Mucosa of rectum (tissue), 2 donors: ENCODE measurements at regions not wholly inside any gene's neighbourhood (a gene's known extent, or its start where the extent isn't known, plus 50 kb on each side); places are given as distances from the start of the nearest gene placed in this dataset.

Experiments
- H3K27ac ChIP-seq, 2 donors: one replicate each; pipeline ENCODE4 v1.7.0; 2013; ENCODE audit warnings: inconsistent platforms in 2 of 2, low read depth in 2 of 2, low read length in 2 of 2
- H3K27me3 ChIP-seq, 2 donors: one replicate each; pipeline ENCODE4 v1.7.0; 2013; ENCODE audit warnings: low read length in 2 of 2; ENCODE audit not compliant: control insufficient read depth in 2 of 2, insufficient read depth in 2 of 2
- H3K36me3 ChIP-seq, 2 donors: one replicate each; pipeline ENCODE4 v1.7.0; 2013; ENCODE audit warnings: low read length in 2 of 2; ENCODE audit not compliant: control insufficient read depth in 2 of 2, insufficient read depth in 2 of 2
- H3K4me1 ChIP-seq, 2 donors: one replicate each; pipeline ENCODE4 v1.7.0; 2013; ENCODE audit warnings: low read length in 2 of 2, mild to moderate bottlenecking in 1 of 2; ENCODE audit not compliant: control insufficient read depth in 2 of 2, insufficient read depth in 2 of 2
- H3K4me3 ChIP-seq, 2 donors: one replicate each; pipeline ENCODE4 v1.7.0; 2013; ENCODE audit warnings: low read length in 2 of 2
- H3K9ac ChIP-seq, 2 donors: one replicate each; pipeline ENCODE4 v1.7.0; 2013; ENCODE audit warnings: low read length in 2 of 2, low read depth in 1 of 2, mild to moderate bottlenecking in 1 of 2
- H3K9me3 ChIP-seq, 2 donors: one replicate each; pipeline ENCODE4 v1.7.0; 2013; ENCODE audit warnings: low read length in 2 of 2; ENCODE audit not compliant: control insufficient read depth in 2 of 2
- donor health status: healthy.
- donor health status: Normal muscosa, but diverticular disease.

DNA sequence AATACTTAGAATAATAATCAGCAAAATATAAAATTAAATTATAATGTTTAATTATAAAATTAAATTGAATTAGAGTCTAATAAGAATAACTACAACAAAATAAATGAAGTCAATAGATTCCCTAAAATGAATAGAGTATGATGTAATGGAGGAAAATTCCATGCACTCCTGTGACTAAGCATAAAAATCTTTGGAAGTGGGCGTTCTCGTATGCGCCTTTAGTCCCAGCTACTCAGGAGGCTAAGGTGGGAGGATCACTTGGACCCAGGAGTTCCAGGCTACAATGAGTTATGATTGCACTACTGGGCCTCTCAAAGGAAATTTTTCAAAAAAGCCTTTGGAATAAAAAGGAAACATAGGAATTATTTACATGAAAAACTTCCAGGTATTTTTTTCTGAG, 955.4 kb upstream of the POU3F3 start:
- Histone ChIP-seq H3K9me3 (no peaks in the 10 kb centered on the region), H3K27ac (no peak overlapping the region), H3K36me3 (no peaks in the 10 kb centered on the region), H3K4me3 (no peak overlapping the region), H3K9ac (no peak overlapping the region), H3K4me1 (no peaks in the 10 kb centered on the region), H3K27me3 (no peaks in the 10 kb centered on the region)

DNA sequence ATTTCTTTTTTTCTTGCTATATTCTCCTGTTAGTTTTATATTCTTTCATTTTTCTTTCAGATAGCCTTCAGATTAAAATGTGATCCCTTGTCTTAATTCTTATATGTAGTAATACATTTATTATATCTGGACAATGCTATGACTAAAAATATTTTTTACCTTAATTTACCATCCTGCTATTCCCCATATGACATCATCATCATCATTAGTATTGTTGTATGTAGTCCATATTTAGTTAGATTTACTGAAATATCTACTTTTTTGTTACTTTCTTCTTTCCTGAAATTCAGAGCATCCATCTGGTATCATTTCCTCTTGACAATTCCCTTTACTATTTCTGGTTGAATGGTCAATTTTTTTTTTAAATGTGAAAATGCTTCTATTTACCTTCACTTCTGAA, 951.6 kb upstream of the POU3F3 start:
- Histone ChIP-seq H3K27me3 (no peaks in the 10 kb centered on the region), H3K36me3 (no peaks in the 10 kb centered on the region), H3K9me3 (no peaks in the 10 kb centered on the region), H3K4me1 (no peaks in the 10 kb centered on the region), H3K4me3 (no peak overlapping the region), H3K27ac (no peak overlapping the region), H3K9ac (no peak overlapping the region)

DNA sequence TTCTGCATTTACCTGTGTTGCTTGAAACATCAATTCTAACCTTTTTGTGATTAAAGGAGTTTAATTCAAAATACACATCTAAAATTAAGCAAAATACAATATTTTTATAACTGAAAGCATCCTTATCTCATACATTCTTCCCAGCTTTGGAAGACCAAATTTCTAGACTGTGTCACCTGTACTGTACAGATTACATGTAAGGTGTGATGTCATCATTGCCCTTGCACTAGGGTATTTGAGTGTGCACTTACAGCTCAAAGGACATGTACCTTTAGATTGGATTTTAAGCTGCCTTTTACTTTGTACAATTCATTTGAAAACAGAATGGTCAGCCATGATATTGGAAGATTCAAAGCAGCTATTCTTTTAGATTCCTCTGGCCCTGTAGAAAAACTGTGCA, 932.8 kb upstream of the POU3F3 start:
- Histone ChIP-seq H3K27me3 (no peaks in the 10 kb centered on the region), H3K27ac (no peak overlapping the region), H3K9ac (no peak overlapping the region), H3K4me3 (no peak overlapping the region), H3K36me3 (no peaks in the 10 kb centered on the region), H3K9me3 (no peaks in the 10 kb centered on the region), H3K4me1 (no peaks in the 10 kb centered on the region)

DNA sequence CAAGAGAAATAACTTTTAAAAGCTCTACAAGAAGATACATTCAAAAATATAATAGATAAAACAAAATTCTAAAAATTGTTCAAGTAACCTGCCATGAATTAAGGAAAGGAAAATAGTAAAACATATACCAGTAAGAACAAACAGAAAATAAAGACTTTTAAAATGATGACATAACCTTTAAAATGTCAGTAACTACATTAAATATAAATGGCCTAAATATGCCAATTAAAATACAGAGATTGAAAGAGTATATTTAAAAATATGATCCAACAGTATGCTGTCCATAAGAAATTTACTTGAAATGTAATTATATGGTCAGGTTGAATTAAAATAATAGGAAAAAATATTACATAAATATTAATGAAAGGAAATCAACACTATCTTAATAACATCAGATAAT, 911.7 kb upstream of the POU3F3 start:
- Histone ChIP-seq H3K27ac (no peak overlapping the region), H3K9ac (no peak overlapping the region), H3K27me3 (no peaks in the 10 kb centered on the region), H3K36me3 (no peaks in the 10 kb centered on the region), H3K9me3 (no peaks in the 10 kb centered on the region), H3K4me3 (no peak overlapping the region), H3K4me1 (no peaks in the 10 kb centered on the region)

DNA sequence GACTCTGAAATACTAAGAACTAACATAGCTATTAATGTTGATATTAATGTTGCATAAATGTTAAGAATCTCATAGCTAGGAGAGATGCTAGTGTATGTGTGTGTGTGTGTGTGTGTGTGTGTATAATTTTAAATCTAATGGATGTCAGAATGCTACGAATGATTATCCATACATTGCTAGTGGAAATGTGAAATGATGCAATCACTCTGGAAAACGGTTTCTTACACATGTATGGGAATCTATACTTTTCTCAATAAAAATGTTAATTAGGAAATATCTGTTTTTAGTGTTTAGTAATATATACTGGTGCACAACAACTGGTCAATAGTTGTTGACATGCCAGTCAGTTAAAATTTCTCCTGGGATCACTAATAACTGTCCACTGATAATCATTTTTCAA, 908.8 kb upstream of the POU3F3 start:
- Histone ChIP-seq H3K27me3 (no peaks in the 10 kb centered on the region), H3K4me1 (no peaks in the 10 kb centered on the region), H3K9ac (no peak overlapping the region), H3K36me3 (no peaks in the 10 kb centered on the region), H3K27ac (no peak overlapping the region), H3K9me3 (no peaks in the 10 kb centered on the region), H3K4me3 (no peak overlapping the region)

DNA sequence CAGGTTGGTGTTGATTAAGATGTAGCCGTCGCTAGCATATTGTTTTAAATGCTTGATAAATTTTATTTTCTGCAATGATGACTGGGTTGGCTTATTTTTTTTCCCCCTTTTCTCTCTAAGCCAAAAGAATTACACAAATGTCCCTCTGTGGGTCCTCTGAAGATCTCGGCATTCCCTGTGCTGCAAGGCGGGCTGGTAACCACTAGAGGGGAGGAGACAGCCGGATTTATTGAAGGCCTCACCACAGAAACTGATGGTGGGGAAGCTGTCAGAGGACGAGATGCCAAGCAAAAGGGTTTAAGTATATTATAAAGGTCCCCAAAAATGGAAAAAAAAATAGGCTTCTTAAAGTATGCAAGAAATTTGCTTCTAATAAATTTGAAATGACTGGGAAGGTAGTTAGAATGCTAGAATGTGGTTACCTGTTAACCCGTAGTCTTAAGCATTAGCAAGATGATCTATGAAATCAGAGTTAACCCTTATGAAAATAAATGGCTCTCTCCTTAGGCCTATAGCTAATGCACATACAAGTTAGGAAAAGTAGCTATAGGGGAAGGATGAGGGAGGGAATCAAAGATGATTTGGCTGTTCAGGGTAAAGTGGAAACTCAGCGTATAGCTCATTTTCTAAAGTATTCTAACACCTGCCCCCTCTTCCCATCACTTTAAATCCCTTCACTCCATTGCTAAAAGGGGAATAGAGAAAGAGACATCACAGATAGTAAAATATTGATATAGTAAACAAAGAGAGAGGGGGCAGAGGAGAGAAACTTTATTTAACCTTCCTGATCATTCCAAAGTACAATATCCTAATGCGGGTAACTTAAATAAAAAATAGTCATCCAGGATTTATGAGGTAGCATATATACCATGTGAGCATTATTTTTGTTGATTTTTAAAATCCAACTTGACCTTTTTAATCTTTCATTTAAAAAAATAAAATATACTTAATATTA, 894.5 kb upstream of the POU3F3 start:
- Histone ChIP-seq H3K27ac (no peak overlapping the region), H3K9me3 (no peaks in the 10 kb centered on the region), H3K9ac (no peak overlapping the region), H3K27me3 (no peaks in the 10 kb centered on the region), H3K4me3 (no peak overlapping the region), H3K36me3 (no peaks in the 10 kb centered on the region), H3K4me1 (no peaks in the 10 kb centered on the region)

DNA sequence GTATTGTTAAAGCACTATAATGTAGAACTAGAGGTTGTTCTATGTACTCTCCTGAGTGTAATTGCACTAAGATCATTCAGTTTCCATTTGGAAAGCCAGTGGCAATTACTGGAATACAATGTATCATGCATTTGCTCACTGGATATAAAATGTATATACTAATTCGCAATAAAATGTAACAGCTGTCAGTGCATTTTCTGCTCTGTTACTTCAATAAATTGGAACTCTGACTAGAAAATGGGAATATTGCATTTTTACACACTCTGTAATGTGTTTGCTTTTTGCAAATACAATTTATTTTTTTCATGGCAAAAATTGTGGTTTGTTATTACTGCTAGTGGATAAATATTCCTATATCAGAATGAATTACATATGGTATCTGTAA, 893.8 kb upstream of the POU3F3 start:
- Histone ChIP-seq H3K4me3 (no peak overlapping the region), H3K27ac (no peak overlapping the region), H3K9ac (no peak overlapping the region), H3K4me1 (no peaks in the 10 kb centered on the region), H3K9me3 (no peaks in the 10 kb centered on the region), H3K27me3 (no peaks in the 10 kb centered on the region), H3K36me3 (no peaks in the 10 kb centered on the region)

DNA sequence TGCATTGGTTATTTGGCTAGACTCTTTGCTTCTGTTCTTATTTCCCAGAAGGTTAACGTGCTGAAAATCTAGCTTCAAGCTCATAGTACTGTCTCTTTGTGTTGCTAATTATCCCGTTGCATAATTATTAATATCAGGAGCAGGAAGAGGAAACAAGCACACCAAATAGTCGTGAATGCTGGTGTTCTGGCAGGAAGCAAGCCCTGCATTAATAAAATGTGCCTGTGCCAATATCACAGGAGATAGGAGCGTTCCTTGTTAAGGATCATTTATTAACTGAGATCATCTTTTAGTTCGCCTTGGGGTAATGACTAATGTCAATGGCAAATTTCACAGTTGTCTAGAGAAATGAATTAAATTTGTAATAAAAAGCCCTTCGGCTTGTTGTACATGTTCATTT, 893.0 kb upstream of the POU3F3 start:
- no peaks in the 10 kb centered on the region for H3K27me3 ChIP-seq
- H3K36me3 ChIP-seq = no peaks in the 10 kb centered on the region
- no peaks in the 10 kb centered on the region for H3K4me1 ChIP-seq
- no peak overlapping the region for H3K4me3 ChIP-seq
- no peak overlapping the region for H3K9ac ChIP-seq
- H3K9me3 ChIP-seq = no peaks in the 10 kb centered on the region
- H3K27ac ChIP-seq = no peak overlapping the region

DNA sequence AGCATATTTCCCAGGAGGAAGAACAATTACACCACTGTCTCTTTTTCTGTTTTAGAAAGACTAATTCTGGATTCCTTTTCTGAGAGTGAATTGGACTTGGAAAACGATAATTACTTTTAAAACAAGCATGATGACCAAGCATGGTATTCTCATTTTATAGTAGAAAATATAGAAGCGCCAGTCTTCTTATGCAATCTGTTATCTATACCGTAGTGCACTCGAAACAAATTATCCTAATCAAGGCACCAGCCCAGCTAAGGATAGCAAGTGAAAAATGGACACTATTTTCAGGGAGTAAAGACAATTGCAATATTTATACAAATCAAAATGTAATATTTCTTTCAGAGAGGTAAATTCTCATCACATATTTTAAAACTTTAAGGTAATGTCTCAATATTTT, 892.1 kb upstream of the POU3F3 start:
- H3K9ac ChIP-seq = no peak overlapping the region
- H3K36me3 ChIP-seq = no peaks in the 10 kb centered on the region
- no peaks in the 10 kb centered on the region for H3K4me1 ChIP-seq
- no peak overlapping the region for H3K4me3 ChIP-seq
- H3K9me3 ChIP-seq = no peaks in the 10 kb centered on the region
- H3K27me3 ChIP-seq = no peaks in the 10 kb centered on the region
- no peak overlapping the region for H3K27ac ChIP-seq

DNA sequence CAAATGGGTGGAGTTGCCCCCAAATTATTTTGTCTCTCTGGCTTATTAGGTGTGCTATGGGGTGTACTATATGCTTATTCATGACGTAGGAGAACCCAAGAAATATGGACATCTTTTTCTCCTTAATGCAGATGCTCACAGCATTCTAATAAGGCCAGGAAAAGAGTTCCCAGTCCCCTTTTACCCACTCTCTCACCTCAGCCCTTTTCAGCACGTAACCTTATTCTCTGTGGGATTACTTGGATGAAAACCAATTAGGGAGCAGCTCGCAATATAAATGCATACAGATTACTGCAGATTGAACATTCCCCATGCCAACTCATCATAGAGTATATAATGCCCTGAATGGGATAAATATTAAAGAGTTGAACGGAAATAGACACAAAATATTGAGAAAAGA, 891.2 kb upstream of the POU3F3 start:
- Histone ChIP-seq H3K27ac (no peak overlapping the region), H3K36me3 (no peaks in the 10 kb centered on the region), H3K9me3 (no peaks in the 10 kb centered on the region), H3K4me3 (no peak overlapping the region), H3K4me1 (no peaks in the 10 kb centered on the region), H3K9ac (no peak overlapping the region), H3K27me3 (no peaks in the 10 kb centered on the region)
